Upper lobe of left lung (tissue), 6 donors: ENCODE measurements at regions not wholly inside any gene's neighbourhood (a gene's known extent, or its start where the extent isn't known, plus 50 kb on each side); places are given as distances from the start of the nearest gene placed in this dataset.

ENCODE experiments used
- ATAC-seq, 2 donors: fragments of 200-7000 bp; cut with Tn5 transposase; one replicate each; pipeline ENCODE4 v1.9.1; 2022; ENCODE audit warnings: mild to moderate bottlenecking in 2 of 2, moderate library complexity in 2 of 2; ENCODE audit not compliant: low FRiP score in 2 of 2
- DNase-seq, 2 donors: peaks; one replicate each; pipeline ENCODE4 v3.0.0-alpha.2; 2019 to 2020
- H3K27ac ChIP-seq, 4 donors: fragments of 200-600 bp; sonication (generic); one replicate each; pipeline ENCODE4 v1.5.1; 2016 to 2019
- H3K27me3 ChIP-seq, 4 donors: fragments of 200-600 bp; sonication (generic); one replicate each; pipeline ENCODE4 v1.5.1; 2017 to 2019
- H3K36me3 ChIP-seq, 4 donors: fragments of 200-600 bp; sonication (generic); one replicate each; pipeline ENCODE4 v1.5.1; 2016 to 2019
- H3K4me1 ChIP-seq, 4 donors: fragments of 200-600 bp; sonication (generic); one replicate each; pipeline ENCODE4 v1.5.1; 2018 to 2019
- H3K4me3 ChIP-seq, 4 donors: fragments of 200-600 bp; sonication (generic); one replicate each; pipeline ENCODE4 v1.5.1; 2017 to 2019; ENCODE audit warnings: mild to moderate bottlenecking in 2 of 4, moderate library complexity in 1 of 4
- H3K9me3 ChIP-seq, 4 donors: fragments of 200-600 bp; sonication (generic); one replicate each; pipeline ENCODE4 v1.5.1; 2018 to 2019
- CTCF ChIP-seq, 6 experiments: fragments of 450-650 bp in 4 of 6; fragments of 200-600 bp in 2 of 6; sonication (generic) in 2 of 6; IDR thresholded peaks; one replicate each; pipeline ENCODE4 v1.5.1; 2016 to 2019; ENCODE audit warnings: antibody characterized with exemption in 6 of 6
- EP300 ChIP-seq, 4 donors: sonication (generic); formaldehyde crosslinking; IDR thresholded peaks; one replicate each; pipeline ENCODE4 v1.5.1; 2017; ENCODE audit warnings: antibody characterized with exemption in 4 of 4, control low read depth in 2 of 4
- POLR2A ChIP-seq, 4 donors: fragments of 450-650 bp; IDR thresholded peaks; one replicate each; pipeline ENCODE4 v1.5.1; 2016 to 2017; ENCODE audit warnings: antibody characterized with exemption in 4 of 4, mild to moderate bottlenecking in 2 of 4
- POLR2AphosphoS5 ChIP-seq, 2 donors: sonication (generic); formaldehyde crosslinking; IDR thresholded peaks; one replicate each; pipeline ENCODE4 v1.5.1; 2017; ENCODE audit warnings: antibody characterized with exemption in 2 of 2
- WGBS, 2 donors: methylation state at CpG; one replicate each; pipeline ENCODE4 v1.1.5; 2017 to 2018; 5-methylcytosine and 5-hydroxymethylcytosine counted together
- donor health status: DM: no; HTN: no; CAD: no; lungs with moderate emphysema.
- donor health status: DM: no; HTN: yes; CAD: no; lungs with severe emphysema.

- Histone ChIP-seq H3K36me3 (no peaks in the 10 kb centered on the region), H3K4me3 (peak overlapping the region in 2 of 4 donors; percentile 21 to 25), H3K27me3 (no peaks in the 10 kb centered on the region), H3K4me1 (peaks cover 0 to 13% (median 9%) of the 10 kb centered on the region in 4 donors), H3K27ac (peak overlapping the region; percentile 12 to 65 (median 28)), H3K9me3 (peaks cover 0 to 8% (median 4%) of the 10 kb centered on the region in 4 donors)
- ATAC-seq: peak; percentile 57 to 70
- TF ChIP-seq EP300 (IDR thresholded peaks at IDR 0.05): no peak
- no peak for TF ChIP-seq CTCF (IDR thresholded peaks at IDR 0.05)
- no peak for TF ChIP-seq POLR2A (IDR thresholded peaks at IDR 0.05)
- no peak for TF ChIP-seq POLR2AphosphoS5 (IDR thresholded peaks at IDR 0.05)
- 43 to 56% methylated on average over 7 of the region's 7 CpGs for WGBS, 2 donors
- no peak for DNase-seq
Measured at GRCh38 chr6:22043284-22043962, 253.4 kb downstream of the PRL start.

DNA sequence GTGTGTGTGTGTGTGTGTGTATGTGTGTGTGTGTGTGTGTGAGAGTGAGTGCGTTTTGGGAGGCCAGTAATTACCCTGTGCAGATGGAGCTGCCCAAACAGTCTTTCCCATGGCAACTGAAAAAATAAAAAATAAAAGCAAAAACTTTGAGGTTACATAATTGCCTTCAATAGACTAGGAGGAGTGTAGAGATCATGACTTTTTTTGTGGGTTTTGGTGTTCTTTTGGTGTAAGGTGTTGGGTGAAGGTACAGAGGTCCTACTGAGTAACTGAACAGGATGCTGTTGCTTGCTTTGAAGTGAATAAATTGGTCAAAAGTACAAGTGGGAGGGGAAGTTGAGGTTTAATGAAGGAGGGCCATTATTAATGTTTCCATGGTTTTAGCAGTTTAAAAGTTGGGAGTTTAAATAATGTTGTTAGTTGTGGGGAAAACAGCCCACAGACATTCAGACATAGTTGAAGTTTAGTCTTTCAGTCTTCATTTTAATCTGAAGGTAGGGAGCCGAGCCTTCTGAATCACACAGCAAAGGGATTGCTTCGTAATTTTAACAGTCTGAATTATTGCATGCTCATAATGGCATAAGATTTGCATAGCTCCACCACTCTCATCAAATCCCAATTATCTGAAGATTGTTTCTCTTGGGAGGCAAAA is 251.4 kb downstream of the PRL start:
- H3K27ac ChIP-seq: no peak overlapping the region
- 86 to 88% methylated on average over 3 of the region's 3 CpGs for WGBS, 2 donors
- DNase-seq (no peak), ATAC-seq (no peak)
- peaks cover 0 to 7% (median 2%) of the 10 kb centered on the region in 4 donors for H3K9me3 ChIP-seq
- peaks cover 0 to 13% (median 9%) of the 10 kb centered on the region in 4 donors for H3K4me1 ChIP-seq
- no peak for TF ChIP-seq POLR2A (IDR thresholded peaks at IDR 0.05)
- no peak for TF ChIP-seq EP300 (IDR thresholded peaks at IDR 0.05)
- no peak for TF ChIP-seq CTCF (IDR thresholded peaks at IDR 0.05)
- no peak for TF ChIP-seq POLR2AphosphoS5 (IDR thresholded peaks at IDR 0.05)
- H3K27me3 ChIP-seq: no peaks in the 10 kb centered on the region
- no peak overlapping the region for H3K4me3 ChIP-seq
- H3K36me3 ChIP-seq: no peaks in the 10 kb centered on the region

DNA sequence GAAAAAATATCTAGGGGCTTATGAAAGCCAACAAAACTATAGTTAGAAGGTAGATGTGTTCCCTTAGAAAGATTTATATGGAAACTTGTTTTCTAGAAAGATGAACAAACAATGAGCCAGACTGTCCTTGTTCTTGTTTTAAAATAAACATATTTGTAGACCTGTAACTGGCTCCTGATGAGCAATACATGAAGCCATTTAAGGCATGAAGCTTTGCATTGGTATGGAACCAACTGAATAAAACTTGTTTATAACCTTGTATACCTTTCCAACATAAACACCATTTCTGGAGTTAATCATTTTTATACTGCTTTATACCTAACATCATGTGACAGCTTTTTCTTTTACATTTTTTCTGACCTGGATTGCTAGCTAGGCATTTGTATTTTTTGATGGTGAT is 247.8 kb downstream of the PRL start:
- H3K4me1 ChIP-seq: no peaks in the 10 kb centered on the region
- DNase-seq (no peak), ATAC-seq (no peak)
- H3K27ac ChIP-seq: no peak overlapping the region
- no peaks in the 10 kb centered on the region for H3K36me3 ChIP-seq
- no peaks in the 10 kb centered on the region for H3K9me3 ChIP-seq
- TF ChIP-seq POLR2A (IDR thresholded peaks at IDR 0.05) (no peak), EP300 (IDR thresholded peaks at IDR 0.05) (no peak)
- H3K27me3 ChIP-seq: no peaks in the 10 kb centered on the region
- H3K4me3 ChIP-seq: no peak overlapping the region

GRCh38 chr6:22053391-22053997 is 243.3 kb downstream of the PRL start:
- no peak for DNase-seq
- ATAC-seq: no peak
- Histone ChIP-seq H3K27me3 (no peaks in the 10 kb centered on the region), H3K4me1 (no peaks in the 10 kb centered on the region), H3K9me3 (no peaks in the 10 kb centered on the region), H3K27ac (no peak overlapping the region), H3K36me3 (no peaks in the 10 kb centered on the region), H3K4me3 (no peak overlapping the region)
- 65 to 73% methylated on average over 3 of the region's 3 CpGs for WGBS, 2 donors
- TF ChIP-seq EP300 (IDR thresholded peaks at IDR 0.05) (no peak), POLR2A (IDR thresholded peaks at IDR 0.05) (no peak), POLR2AphosphoS5 (IDR thresholded peaks at IDR 0.05) (no peak), CTCF (IDR thresholded peaks at IDR 0.05) (no peak)

GRCh38 chr6:22056398-22056797 is 240.4 kb downstream of the PRL start:
- no peaks in the 10 kb centered on the region for H3K27me3 ChIP-seq
- H3K4me3 ChIP-seq: no peak overlapping the region
- no peaks in the 10 kb centered on the region for H3K9me3 ChIP-seq
- H3K4me1 ChIP-seq: no peaks in the 10 kb centered on the region
- 89 to 93% methylated on average over 9 of the region's 9 CpGs for WGBS, 2 donors
- TF ChIP-seq EP300 (IDR thresholded peaks at IDR 0.05): no peak
- no peak for TF ChIP-seq POLR2AphosphoS5 (IDR thresholded peaks at IDR 0.05)
- TF ChIP-seq POLR2A (IDR thresholded peaks at IDR 0.05): no peak
- no peak for TF ChIP-seq CTCF (IDR thresholded peaks at IDR 0.05)
- no peaks in the 10 kb centered on the region for H3K36me3 ChIP-seq
- no peak overlapping the region for H3K27ac ChIP-seq
- DNase-seq: no peak
- peak in 1 of 2 donors; percentile 58 for ATAC-seq
